K562 (cell line): ENCODE measurements at regions not wholly inside any gene's neighbourhood (a gene's known extent, or its start where the extent isn't known, plus 50 kb on each side); places are given as distances from the start of the nearest gene placed in this dataset.

Source experiments
- ATAC-seq: fragments of 200-7000 bp; cut with Tn5 transposase; 3 replicates; pipeline ENCODE4 v1.9.1; 2020; ENCODE audit warnings: moderate library complexity
- BruUV-seq: library from RNA; stranded (reverse); fragments of 400-500 nt; replicated peaks from 2 replicates; lab custom pipeline; 2021; lab: Mats Ljungman, UMichigan
- CTCF ChIA-PET: fragments of 300-600 bp; formaldehyde crosslinking; extraction: SDS; loops from one replicate; lab custom pipeline; 2021; ENCODE audit warnings: low intra/inter-chr PET ratio; lab: Yijun Ruan, JAX
- POLR2A ChIA-PET: fragments of 300-600, 350-650 bp; sonication (Branson Sonifier 250); formaldehyde crosslinking; extraction: SDS; loops from one replicate; lab custom pipeline; 2021; ENCODE audit warnings: antibody characterized with exemption, inconsistent platforms; lab: Yijun Ruan, JAX
- DNase-seq, 4 experiments: peaks; one replicate each; pipeline versions ENCODE4 v3.0.0 to v3.0.0-alpha.2; 2011 to 2018; ENCODE audit warnings: low spot score in 3 of 4, mixed read lengths in 3 of 4; ENCODE audit errors: extremely low read depth in 1 of 4
- FAIRE-seq: peaks from 2 replicates; lab custom pipeline; 2011; peaks lifted over from hg19 to GRCh38; lab: Jason Lieb, UNC
- H2AFZ ChIP-seq: 2 replicates; pipeline ENCODE4 v1.6.0; 2011; ENCODE audit warnings: low read depth, low read length, control low read depth, inconsistent platforms
- H3K27ac ChIP-seq: fragments of 200-600 bp; 3 replicates; pipeline ENCODE4 v1.8.0; 2011; ENCODE audit warnings: low read depth, mild to moderate bottlenecking, control low read depth, inconsistent platforms, low read length, moderate library complexity, mixed read lengths; ENCODE audit errors: extremely low read depth
- H3K27me3 ChIP-seq, 2 experiments: fragments of 300-600 bp in 1 of 2; 2 replicates in 1 of 2; 3 replicates in 1 of 2; pipeline versions ENCODE4 v1.6.0 to v1.8.0; 2011; ENCODE audit warnings: inconsistent platforms in 2 of 2, low read length in 2 of 2, mild to moderate bottlenecking in 1 of 2, mixed read lengths in 1 of 2, moderate library complexity in 1 of 2; ENCODE audit not compliant: control insufficient read depth in 2 of 2, insufficient read depth in 2 of 2
- H3K36me3 ChIP-seq: fragments of 300-600 bp; 3 replicates; pipeline ENCODE4 v1.8.0; 2011; ENCODE audit warnings: mild to moderate bottlenecking, low read length, inconsistent platforms; ENCODE audit not compliant: control insufficient read depth, insufficient read depth
- H3K4me1 ChIP-seq, 2 experiments: fragments of 200-600 bp in 1 of 2; replicated peaks in 1 of 2; 2 replicates in 1 of 2; 3 replicates in 1 of 2; pipeline versions ENCODE4 v1.5.1 to v1.8.0; 2011; ENCODE audit warnings: inconsistent platforms in 2 of 2, low read length in 2 of 2, mild to moderate bottlenecking in 1 of 2, mixed read lengths in 1 of 2, moderate library complexity in 1 of 2; ENCODE audit not compliant: control insufficient read depth in 2 of 2, insufficient read depth in 2 of 2
- H3K4me2 ChIP-seq: 2 replicates; pipeline ENCODE4 v1.6.1; 2011; ENCODE audit warnings: low read length, control low read depth, inconsistent platforms, mixed read lengths; ENCODE audit not compliant: insufficient read depth
- H3K4me3 ChIP-seq: fragments of 200-600 bp; sonication (generic), shearing (Covaris generic); 2 replicates; pipeline ENCODE4 v1.5.1; 2016; ENCODE audit warnings: control low read depth, inconsistent platforms
- H3K79me2 ChIP-seq: fragments of 200-600 bp; 3 replicates; pipeline ENCODE4 v1.8.0; 2011; ENCODE audit warnings: low read length, inconsistent platforms; ENCODE audit not compliant: control insufficient read depth, insufficient read depth
- H3K9ac ChIP-seq, 2 experiments: 2 replicates each; pipeline versions ENCODE4 v1.6.0 to v1.6.1; 2011; ENCODE audit warnings: low read depth in 2 of 2, low read length in 2 of 2, control low read depth in 1 of 2, inconsistent platforms in 1 of 2, mild to moderate bottlenecking in 1 of 2, mixed read lengths in 1 of 2; ENCODE audit not compliant: insufficient read depth in 1 of 2
- H3K9me1 ChIP-seq: one replicate; pipeline ENCODE4 v1.6.0; 2011; ENCODE audit warnings: inconsistent platforms, mild to moderate bottlenecking, low read length, moderate library complexity; ENCODE audit not compliant: control insufficient read depth, insufficient read depth
- H3K9me3 ChIP-seq: replicated peaks from 2 replicates; pipeline ENCODE4 v1.5.1; 2011; ENCODE audit warnings: low read depth, low read length, inconsistent platforms; ENCODE audit not compliant: control insufficient read depth, insufficient read depth
- H4K20me1 ChIP-seq: replicated peaks from 2 replicates; pipeline ENCODE4 v1.6.1; 2011; ENCODE audit warnings: low read length, inconsistent platforms, mixed read lengths; ENCODE audit not compliant: control insufficient read depth, insufficient read depth
- CBFB ChIP-seq: sonication (generic); formaldehyde crosslinking; IDR thresholded peaks from 2 replicates; pipeline ENCODE4 v1.4.0; 2020; ENCODE audit warnings: mild to moderate bottlenecking, missing genetic modification reagents
- PURB ChIP-seq: sonication (generic); formaldehyde crosslinking; IDR thresholded peaks from 2 replicates; pipeline ENCODE4 v1.9.0; 2021; ENCODE audit warnings: low read depth, mild to moderate bottlenecking, missing genetic modification reagents
- RBM25 ChIP-seq: fragments of 200-400 bp; formaldehyde crosslinking; IDR thresholded peaks from 2 replicates; pipeline ENCODE4 v1.6.1; 2018; ENCODE audit warnings: low read length, low read depth, moderate library complexity; ENCODE audit not compliant: severe bottlenecking
- STAT5B ChIP-seq: fragments of 250-450 bp; sonication (Bioruptor Pico); IDR thresholded peaks from 2 replicates; pipeline ENCODE4 v1.8.0; 2021; ENCODE audit warnings: mild to moderate bottlenecking, inconsistent platforms
- ZNF263 ChIP-seq: sonication (generic); formaldehyde crosslinking; IDR thresholded peaks from 2 replicates; pipeline ENCODE4 v1.8.0; 2022; ENCODE audit warnings: mild to moderate bottlenecking, missing genetic modification reagents, borderline replicate concordance
- WGBS: fragments of 100-300 bp; shearing (Covaris generic); methylation state at CpG from one replicate; pipeline ENCODE4 v1.1.6; 2016; ENCODE audit warnings: low coverage, mixed read lengths; ENCODE audit not compliant: insufficient coverage; ENCODE audit errors: missing lambda C conversion rate; 5-methylcytosine and 5-hydroxymethylcytosine counted together
- in situ Hi-C: fragments of 300-500 bp; cut with MboI; formaldehyde crosslinking; loops from 4 replicates; pipeline ENCODE4 v1.15.0; 2018; ENCODE audit warnings: inconsistent platforms, mixed read lengths
- intact Hi-C: fragments of 100-400 bp; cut with micrococcal nuclease; formaldehyde crosslinking; loops from 2 replicates; pipeline ENCODE4 v1.14.2; 2022
- TF ChIP-seq, protein P1 (sequence below), 2 experiments: fragments of 200-800 bp in 1 of 2; sonication (Bioruptor generic) in 1 of 2; sonication (generic) in 1 of 2; formaldehyde crosslinking in 1 of 2; IDR thresholded peaks in 1 of 2; conservative IDR thresholded peaks in 1 of 2; 2 replicates each; pipeline versions ENCODE4 v1.5.0 to v1.6.1; 2016 to 2020; ENCODE audit warnings: missing compliant biosample characterization in 1 of 2, missing genetic modification characterization in 1 of 2, missing genetic modification reagents in 1 of 2

DNA sequence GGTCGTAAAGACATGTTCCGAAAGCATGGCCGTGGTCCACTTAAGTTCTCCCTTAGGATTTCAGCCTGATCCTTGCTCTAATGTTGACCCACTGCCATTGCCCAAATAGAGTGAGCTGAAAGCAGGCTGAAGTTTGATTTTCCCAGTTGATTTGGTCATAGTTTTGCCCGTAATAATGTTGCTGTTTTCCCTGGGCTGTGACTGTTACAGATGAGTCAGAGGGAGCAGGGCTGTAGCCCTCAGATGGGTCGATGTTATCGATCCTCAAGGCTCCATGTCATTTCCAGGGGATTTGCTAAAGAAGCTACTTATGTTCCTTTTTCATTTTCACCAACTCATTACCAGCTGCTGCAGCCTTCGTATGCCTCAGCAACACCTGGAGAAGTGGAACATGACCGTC, 169.0 kb upstream of the ZFHX3 start (continued):
- TF ChIP-seq, protein P1, sequence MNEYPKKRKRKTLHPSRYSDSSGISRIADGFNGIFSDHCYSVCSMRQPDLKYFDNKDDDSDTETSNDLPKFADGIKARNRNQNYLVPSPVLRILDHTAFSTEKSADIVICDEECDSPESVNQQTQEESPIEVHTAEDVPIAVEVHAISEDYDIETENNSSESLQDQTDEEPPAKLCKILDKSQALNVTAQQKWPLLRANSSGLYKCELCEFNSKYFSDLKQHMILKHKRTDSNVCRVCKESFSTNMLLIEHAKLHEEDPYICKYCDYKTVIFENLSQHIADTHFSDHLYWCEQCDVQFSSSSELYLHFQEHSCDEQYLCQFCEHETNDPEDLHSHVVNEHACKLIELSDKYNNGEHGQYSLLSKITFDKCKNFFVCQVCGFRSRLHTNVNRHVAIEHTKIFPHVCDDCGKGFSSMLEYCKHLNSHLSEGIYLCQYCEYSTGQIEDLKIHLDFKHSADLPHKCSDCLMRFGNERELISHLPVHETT (CRISPR knock-in tag; conservative IDR thresholded peaks at IDR 0.05 in 1 of 2, IDR thresholded peaks at IDR 0.05 in 1 of 2), result no peak
- TF ChIP-seq ZNF263 (CRISPR knock-in tag) (no peak), CBFB (CRISPR knock-in tag) (no peak), STAT5B (no peak)

DNA sequence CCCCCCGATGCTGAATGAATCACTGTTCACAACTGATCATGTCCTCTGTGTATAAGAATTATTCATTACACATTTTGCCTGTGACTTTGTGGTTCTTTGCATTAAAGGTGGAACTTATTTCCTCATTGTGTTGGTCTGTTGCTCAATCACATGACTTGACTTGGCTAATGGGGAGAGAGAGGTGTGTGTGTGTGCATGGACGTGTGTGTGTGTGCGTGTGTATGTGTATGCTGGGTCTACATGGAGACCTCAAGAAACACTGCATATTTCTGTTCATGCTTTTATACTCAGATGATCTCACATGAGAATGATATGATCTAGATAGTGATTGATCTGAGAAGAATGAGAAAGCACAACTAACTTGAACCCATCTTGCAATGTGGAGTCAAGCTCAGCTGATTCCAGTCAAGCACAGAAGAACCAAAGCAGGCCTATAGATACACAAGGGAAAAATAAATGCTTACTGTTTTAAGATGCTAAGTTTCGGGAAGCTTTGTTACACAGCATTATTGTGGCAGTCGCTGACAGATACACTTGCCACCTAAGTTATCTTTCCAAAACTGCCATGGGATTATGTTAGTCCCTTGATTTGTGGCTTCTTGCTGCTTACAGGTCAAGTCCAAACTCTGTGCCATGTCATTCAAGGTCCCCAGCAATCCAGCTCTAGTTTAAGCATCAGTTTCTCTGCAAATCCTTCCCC, 167.9 kb upstream of the ZFHX3 start:
- Histone ChIP-seq H3K79me2 (no peaks in the 10 kb centered on the region), H4K20me1 (no peaks in the 10 kb centered on the region), H2AFZ (no peak overlapping the region), H3K4me2 (no peak overlapping the region), H3K27me3 (no peaks in the 10 kb centered on the region), H3K9me3 (no peaks in the 10 kb centered on the region), H3K4me1 (no peaks in the 10 kb centered on the region), H3K9ac (no peak overlapping the region), H3K27ac (no peak overlapping the region), H3K9me1 (no peaks in the 10 kb centered on the region)
- FAIRE-seq (no peak), ATAC-seq (no peak), DNase-seq (no peak)
- BruUV-seq, result no TSS peak
- POLR2A ChIA-PET, result no interaction called here
- TF ChIP-seq PURB (CRISPR knock-in tag) (no peak), RBM25 (peak; percentile 6)
- TF ChIP-seq, all 486 proteins: peak for 1
- Histone ChIP-seq H3K4me3 (no peak overlapping the region), H3K36me3 (no peaks in the 10 kb centered on the region)
- intact Hi-C loops (no loop called here), in situ Hi-C loops (no loop called here)
- CTCF ChIA-PET, result no interaction called here
- 2% methylated on average over 5 of the region's 5 CpGs for WGBS
